ENCODE measurements at regions not wholly inside any gene's neighbourhood (a gene's known extent, or its start where the extent isn't known, plus 50 kb on each side); places are given as distances from the start of the nearest gene placed in this dataset.

DNA sequence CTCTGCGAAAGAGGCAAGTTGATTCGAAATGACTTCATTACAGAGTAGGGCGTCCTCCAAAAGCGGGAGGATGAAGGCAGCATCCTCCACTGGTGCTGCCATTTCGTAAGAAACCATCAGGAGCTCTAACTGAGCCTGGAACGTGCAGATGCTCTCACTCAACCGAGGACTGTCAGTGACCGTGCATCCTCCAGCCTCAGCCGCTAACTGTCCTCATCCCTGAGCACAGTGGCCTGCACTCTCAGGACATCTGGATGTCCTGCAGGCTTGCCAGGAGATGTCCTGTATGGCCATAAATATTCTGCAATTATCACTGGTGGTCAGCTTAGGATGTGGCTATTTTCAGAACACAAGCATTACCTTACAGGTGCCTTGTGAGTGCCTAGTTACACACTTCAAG, 107.1 kb upstream of the ADRA2C start:
- TF ChIP-seq EZH2 (IDR thresholded peaks at IDR 0.05; ENCODE audit: insufficient read depth, poor library complexity, severe bottlenecking) (no peak), EZH2phosphoT487 (IDR thresholded peaks at IDR 0.05; ENCODE audit: insufficient read depth, low read depth) (no peak)

All from GM23248 (cell line).